LNCAP (cell line): ENCODE measurements at regions not wholly inside any gene's neighbourhood (a gene's known extent, or its start where the extent isn't known, plus 50 kb on each side); places are given as distances from the start of the nearest gene placed in this dataset.

Experiments
- TF ChIP-seq, protein P1 (sequence below): fragments of 450-650 bp; IDR thresholded peaks from 2 replicates; pipeline ENCODE4 v1.5.1; 2017; ENCODE audit warnings: mild to moderate bottlenecking

- TF ChIP-seq, protein P1, sequence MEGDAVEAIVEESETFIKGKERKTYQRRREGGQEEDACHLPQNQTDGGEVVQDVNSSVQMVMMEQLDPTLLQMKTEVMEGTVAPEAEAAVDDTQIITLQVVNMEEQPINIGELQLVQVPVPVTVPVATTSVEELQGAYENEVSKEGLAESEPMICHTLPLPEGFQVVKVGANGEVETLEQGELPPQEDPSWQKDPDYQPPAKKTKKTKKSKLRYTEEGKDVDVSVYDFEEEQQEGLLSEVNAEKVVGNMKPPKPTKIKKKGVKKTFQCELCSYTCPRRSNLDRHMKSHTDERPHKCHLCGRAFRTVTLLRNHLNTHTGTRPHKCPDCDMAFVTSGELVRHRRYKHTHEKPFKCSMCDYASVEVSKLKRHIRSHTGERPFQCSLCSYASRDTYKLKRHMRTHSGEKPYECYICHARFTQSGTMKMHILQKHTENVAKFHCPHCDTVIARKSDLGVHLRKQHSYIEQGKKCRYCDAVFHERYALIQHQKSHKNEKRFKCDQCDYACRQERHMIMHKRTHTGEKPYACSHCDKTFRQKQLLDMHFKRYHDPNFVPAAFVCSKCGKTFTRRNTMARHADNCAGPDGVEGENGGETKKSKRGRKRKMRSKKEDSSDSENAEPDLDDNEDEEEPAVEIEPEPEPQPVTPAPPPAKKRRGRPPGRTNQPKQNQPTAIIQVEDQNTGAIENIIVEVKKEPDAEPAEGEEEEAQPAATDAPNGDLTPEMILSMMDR: no peak
Observed at GRCh38 chr4:38255572-38255971, 295.4 kb downstream of the PTTG2 start.

DNA sequence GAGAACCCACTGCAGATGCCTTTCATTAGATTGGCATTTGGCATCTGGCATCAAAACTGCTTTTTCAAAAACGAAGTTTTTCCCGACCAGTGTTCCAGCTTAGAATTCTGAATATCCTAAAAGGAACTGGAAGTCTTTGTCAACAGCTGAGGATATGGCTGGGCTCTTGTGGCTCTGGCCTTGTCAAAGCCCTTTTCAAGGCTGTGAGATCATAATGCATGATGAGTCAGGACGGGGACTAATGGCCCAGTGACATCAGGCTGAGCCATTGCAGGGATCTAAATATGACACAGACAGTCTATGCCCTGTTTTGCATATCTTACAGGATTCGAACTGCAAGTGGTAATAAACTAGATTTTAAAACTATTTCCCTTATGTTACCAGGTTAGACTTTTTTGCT, 306.4 kb downstream of the PTTG2 start:
- TF ChIP-seq, protein P1: no peak

DNA sequence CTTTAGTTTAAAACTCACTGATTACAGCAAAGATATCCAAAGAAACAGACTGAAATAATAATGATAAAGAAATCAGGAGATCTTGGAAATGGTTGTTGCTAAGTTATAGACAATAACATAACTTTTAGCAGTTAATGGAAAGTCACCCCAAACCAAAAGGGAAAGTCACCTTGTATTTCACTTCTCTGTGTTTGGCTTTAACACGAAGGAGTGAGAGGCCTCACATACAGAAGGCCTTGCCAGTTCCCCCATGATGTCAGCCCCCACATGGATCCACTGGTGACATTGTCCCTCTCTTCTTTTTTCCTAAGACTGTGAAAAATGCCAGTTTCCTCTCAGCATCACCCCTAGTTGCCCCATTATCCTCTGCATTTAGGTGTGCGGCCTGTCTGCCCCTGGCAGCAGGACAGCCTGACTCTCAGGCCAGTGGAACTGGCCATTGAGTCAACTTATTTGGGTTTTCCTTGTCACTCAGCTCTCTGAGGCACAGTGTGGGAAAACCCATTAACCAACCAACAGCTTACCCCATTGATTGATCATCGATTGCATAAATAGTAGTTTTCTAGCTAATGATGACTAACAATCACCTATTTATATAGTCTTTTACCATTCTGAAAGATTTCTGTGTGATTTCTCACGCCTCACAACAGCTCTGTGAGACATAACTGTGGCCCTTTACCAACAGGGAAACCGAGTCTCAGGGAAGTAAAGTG, 308.1 kb downstream of the PTTG2 start:
- TF ChIP-seq, protein P1: no peak

DNA sequence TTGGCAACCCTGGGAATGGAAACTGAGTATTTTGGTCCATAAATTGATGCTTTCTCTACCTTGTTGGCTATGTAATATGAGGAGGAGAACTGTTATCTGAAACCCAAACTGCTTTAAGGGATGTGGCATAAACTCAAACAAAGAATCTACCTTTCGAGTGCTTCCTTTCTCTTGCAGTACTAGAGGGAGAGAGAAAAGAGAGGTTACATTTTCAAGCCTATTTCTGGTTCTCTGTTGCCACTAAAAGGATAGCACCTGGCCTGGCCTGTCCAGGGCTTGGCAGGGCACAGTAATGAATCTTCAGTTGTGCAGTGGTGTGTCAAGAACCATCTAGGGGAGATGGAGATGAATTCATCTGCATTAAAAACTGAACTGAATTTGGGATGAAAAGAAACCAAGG, 308.6 kb downstream of the PTTG2 start:
- TF ChIP-seq, protein P1: no peak

DNA sequence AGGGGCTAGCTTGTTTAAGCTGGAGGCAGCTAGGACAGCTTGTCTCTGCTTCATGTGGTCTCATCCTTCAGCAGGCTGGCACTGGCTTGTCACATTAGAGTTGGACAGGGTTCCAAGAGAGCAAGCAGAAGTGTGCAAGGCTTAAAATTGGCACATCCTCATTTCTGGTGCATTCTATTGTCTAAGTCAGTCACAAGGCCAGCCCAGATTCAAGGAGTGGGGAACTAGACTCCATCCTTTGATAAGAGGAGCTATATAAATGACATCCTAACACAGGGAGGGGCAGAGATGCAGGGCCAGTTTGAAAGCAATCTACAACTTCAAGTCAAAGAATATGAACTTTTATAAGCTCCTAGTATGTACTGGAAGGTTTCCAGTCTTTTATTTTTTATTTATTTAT, 313.2 kb downstream of the PTTG2 start:
- TF ChIP-seq, protein P1: no peak

DNA sequence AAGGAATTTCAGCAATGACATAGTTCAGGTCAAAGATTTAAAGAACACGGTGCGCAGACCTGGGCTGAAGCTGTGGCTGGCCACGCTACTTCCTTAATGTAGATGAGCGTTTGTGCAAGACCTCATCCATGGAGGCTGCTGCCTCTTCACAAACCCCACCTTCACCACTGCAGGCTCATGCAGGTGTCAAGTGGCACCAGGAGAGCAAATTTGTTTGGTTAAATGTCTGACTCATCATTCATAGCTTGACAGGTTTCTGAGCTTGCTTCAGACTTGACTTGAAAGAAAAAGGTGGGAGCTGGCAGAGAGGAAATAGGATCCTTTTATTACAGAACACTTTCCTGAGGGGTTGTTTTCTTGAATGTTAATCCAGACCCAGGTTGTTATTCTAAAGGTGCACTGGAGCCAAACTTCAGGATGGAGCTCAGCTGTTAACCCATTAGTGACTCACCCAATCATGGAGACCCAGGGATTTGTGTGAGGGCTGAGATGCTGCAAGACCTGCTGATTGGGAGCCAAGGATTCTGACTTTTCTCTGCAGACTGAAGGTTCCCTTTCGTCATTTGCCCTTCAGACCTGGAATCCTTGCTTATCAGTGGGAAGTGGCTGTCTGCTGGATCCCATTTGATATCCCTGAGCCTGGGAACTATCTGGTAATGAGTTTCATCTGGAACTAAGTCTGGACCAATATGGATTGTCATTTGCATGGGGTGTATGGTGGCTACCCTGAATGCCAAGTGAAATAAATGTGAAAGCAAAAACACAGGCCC, 315.3 kb downstream of the PTTG2 start:
- TF ChIP-seq, protein P1: no peak

- TF ChIP-seq, protein P1: no peak
Observed at GRCh38 chr4:38278255-38278654, 318.1 kb downstream of the PTTG2 start.
